HG03064 (cell line): ENCODE measurements at regions not wholly inside any gene's neighbourhood (a gene's known extent, or its start where the extent isn't known, plus 50 kb on each side); places are given as distances from the start of the nearest gene placed in this dataset.
"Not testable (repeated sequence)": the region's sequence is repeated elsewhere in the genome, so short reads cannot be mapped to it uniquely, and the experiment has no call there.

Experiments
- ATAC-seq: cut with Tn5 transposase; IDR thresholded peaks from one replicate; pipeline ENCODE4 v1.9.1; 2021; ENCODE audit warnings: low read depth; ENCODE audit not compliant: unreplicated experiment

DNA sequence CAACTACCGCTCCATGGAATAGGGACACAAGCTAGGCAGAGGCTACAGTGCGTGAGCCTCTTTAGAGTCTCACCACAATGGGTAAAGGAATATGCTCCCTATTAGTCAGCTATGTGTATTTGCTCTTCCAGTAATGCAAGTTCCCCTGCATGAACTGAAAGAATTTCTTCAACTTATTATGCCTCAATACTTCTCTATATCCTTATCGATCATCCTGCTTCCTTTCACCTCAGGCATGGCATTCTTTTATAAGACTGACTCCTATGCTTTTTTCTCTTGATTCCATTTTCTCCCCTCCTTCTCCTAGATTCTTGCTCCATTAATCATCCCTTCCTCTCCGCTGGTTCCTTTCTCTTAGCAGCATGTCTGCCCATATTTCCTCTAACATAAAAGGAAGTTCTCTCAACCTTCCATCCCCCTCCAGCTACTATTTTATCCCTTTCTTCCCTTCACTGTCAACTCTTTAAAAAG, 94.5 kb upstream of the CPM start:
- ATAC-seq, result no peak

DNA sequence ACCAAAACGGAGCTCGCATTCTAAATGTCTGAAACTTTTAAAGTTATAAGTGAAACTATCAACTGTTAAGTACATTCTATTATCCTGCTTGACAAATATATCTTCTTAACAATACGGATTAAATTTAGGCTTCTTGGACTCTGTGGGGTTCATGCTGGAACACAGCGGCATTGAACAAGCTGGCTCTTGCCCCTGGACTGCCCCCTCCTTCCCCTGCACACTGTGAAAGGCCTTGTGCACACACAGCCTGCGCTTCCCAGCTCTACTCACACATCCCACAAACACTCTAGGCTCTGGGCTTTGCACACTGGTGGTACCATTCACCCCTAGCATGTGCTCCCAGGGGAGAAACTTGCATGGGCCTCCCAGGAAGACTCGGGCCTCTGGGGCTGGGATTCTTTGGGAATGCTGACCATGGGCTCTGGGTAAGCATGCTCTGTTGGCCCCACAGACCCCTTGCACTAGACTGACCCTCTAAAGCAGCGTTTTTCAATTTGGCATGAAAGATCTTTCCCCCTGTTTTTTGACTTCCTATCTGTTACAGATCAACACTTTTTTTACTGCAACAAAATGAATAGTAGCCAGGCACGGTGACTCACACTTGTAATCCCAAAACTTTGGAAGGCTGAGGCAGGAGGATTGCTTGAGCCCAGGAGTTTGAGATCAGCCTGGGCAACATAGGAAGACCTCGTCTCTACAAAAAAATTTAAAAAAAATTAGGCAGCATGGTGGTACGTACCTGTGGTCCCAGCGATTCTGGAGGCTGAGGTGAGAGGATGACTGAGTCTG, 96.2 kb upstream of the CPM start:
- no peak for ATAC-seq

DNA sequence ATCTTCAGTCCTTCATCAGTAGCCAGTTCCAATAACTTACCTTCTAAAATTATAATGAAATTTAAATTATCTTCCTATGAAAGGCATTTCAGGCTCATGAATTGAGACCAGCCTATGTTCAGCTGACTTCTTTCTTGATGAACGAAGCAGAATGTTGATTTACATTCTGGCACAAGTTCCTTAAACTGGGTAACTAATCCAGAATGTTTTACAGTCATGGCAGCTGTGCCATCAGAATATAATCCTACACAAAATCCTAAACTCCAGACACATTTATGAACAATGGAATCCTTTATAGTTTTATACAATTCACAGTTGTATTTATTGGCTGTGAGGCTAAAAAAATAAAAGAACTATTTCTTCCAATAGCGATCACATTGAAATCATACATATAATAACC, 97.3 kb upstream of the CPM start:
- ATAC-seq, result no peak

GRCh38 chr12:69036533-69036932, 103.6 kb upstream of the CPM start:
- ATAC-seq, result no peak

DNA sequence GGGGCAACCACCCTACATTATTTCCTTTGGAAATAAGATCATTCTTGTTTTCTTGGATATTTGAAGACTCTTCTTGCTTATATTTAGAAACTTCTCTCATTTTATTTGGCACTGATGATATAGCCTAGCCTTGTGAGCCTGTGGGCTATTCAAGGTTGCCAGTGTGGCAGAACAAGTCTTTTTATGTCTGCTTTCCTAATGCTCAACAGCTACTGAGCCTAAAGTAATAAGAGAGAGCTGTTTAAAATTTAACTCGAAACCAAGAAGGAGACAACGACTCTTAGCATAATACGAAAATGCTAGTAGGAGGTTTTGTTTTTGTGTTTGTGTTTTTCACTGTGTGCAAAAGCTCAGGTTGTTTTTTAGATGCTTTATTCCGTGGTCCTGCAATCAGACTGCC, 104.0 kb upstream of the CPM start:
- ATAC-seq, result no peak

- no peak for ATAC-seq
These were observed 106.9 kb upstream of the CPM start for GRCh38 chr12:69039911-69040310.

- no peak for ATAC-seq
These were observed 109.6 kb upstream of the CPM start for GRCh38 chr12:69042557-69042956.

DNA sequence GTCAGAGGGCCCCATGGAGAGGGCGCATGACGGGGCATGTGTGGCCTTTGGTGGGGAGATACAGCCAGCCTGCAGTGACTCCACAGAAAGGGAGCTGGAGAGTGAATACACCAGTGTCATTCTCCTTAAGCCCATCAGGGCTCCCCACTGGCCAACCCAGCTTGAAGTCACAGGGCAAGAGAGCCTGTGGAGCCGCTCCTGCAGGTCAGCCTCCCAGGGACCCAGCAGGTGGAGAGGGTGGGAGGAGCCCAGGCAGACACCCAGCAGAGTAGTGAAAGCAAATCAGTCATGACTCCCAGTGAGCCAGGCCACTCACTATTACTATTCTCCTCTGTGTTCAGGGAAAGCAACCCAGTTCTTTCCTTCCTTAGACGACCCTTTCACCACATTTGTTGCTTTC, 110.0 kb upstream of the CPM start:
- ATAC-seq, result no peak

DNA sequence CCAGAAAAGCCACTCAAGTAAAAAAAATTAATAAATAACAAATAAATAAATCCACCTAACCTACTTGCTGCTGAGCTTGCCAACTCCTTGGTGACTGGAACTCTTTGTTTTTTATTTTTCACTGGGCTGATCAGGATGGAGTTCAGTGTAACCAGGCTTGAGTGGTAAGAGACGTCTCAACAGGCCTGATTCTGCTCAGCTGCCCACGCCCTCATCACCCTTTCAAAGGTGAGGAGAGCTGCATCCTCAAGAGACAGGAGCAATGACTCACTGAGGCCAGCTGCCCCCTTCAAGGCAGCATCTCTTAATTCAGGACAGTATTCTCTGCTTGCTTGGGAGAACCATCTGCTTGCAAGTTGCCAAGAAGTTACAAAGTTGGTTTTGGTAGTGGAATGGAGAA, 111.9 kb upstream of the CPM start:
- ATAC-seq, result no peak

DNA sequence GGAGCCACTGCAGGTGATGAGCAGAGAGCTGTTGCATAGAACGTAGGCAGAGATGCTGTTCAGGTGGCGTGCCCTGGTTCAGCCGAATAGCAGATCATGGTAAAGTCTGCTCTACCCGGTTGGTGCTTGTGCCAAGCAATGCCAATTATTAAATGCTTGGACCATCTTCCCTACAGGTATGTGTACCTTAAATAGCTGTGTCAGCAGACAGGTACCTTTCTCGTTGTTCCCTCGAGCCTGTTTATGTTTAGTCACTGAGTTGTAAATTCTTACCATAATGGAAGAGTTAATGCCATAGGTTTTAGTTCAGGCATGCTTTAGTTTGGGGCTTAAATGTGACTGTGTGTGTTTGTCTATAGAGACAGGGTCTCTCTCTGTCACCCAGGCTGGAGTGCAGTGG, 112.5 kb upstream of the CPM start:
- no peak for ATAC-seq

GRCh38 chr12:69046363-69046762, 113.4 kb upstream of the CPM start:
- no peak for ATAC-seq

DNA sequence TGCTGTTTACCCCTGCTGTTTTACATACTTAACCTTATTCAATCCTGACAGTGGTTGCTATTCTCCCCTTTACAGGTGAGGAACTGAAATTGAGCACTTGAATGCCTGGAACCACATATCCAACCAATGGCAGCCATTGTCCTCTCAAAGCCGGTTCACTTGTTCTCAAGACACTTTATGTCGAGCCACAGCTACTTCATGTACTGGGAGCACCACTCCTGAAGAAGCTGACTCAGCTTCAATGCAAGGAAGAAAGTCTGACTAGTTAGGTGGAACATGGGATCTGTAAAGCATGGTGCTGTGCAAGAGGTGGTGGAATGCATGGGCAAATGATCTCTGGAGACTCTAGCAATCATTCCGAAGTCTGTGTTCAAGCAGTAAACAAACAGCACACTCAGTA, 113.9 kb upstream of the CPM start:
- ATAC-seq, result no peak

DNA sequence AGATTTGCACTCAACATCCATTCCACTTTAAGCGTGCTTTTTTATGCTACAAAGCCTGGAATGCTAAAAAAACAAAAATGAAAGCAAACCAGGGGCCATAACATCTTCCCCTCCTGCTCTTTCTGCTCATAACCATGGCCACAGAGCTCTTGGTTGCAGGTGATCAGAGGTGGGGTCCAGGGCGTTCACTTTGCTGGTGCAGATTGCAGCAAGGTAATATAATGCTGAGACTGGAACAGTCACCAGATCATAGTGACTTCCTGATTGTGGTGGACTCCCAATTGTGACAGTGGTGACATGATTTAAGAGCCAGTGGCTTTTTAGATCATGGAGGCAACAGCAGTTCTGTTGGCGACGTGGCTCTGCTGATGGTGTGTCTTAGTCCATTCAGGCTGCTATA, 115.0 kb upstream of the CPM start:
- no peak for ATAC-seq

GRCh38 chr12:69049855-69050254, 116.9 kb upstream of the CPM start:
- not testable (repeated sequence) for ATAC-seq

DNA sequence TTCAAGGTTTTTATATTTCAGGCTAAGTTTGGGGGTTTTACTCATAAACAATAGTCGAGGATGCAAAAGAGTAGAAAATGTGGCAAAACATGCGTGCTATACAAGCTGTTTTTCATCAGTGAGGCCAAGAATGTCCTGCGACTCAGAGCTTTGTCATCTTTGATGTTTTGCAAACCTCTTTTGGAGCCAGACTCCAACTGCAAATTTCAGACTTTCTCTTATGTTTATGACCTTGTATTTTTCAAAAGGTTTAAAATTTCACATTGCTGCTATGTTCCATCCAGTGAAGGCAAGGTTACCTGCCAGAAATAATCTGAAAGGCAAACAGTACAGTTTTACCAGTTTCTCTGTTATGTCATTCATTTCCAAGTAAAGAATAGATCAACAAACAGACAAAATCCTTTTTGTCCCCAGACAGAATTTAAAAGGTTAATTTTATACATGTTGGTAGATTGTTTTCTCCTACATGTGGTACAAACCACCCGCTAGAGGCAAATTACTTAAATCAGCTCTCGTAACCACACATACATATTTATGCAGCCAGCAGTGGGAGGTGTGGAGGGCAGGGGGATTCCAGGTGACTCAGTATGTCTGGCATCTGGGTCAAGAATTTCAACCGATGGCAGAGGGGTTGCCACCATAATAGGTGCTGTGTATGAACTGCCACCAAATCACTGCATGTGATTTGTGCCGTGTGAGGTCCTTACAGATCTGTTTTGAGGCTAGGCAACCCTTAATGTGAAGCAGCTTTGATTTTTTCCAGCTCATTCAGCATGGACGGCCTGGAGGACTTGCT, 119.8 kb upstream of the CPM start:
- no peak for ATAC-seq

DNA sequence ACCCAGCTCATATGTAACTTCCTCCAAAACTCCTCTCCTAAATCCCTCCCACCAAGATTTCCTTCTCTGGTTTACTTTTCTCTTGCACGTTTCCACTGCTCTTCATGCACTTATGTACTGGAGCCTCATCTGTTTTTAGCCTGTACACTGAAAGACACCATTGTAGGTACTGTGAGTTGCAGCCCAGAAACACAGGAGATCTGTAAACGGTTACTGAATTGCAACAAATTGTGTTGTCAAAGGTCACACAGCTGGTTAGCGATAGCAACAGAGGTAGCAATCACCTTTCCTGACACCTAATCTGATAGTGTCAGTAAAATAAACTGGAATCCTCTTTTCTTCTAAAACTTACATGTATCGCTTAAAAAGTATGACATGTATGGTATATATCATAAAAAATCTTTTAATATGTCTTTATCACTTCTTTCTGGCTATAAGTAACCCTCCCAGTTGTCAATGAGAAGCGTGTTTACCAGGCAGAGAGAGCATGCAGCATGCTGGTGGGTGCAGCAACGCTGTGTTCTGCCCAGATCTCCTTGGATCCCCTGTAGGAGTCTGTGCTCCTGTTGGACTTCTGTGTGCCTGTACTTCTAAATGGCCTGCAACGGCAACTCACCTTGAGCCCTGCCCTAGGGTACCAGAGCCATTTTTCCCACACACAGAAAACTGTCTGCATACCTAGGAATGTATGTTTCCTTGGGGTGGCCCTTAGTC, 121.5 kb upstream of the CPM start:
- no peak for ATAC-seq

GRCh38 chr12:69055280-69055679, 122.3 kb upstream of the CPM start:
- no peak for ATAC-seq

DNA sequence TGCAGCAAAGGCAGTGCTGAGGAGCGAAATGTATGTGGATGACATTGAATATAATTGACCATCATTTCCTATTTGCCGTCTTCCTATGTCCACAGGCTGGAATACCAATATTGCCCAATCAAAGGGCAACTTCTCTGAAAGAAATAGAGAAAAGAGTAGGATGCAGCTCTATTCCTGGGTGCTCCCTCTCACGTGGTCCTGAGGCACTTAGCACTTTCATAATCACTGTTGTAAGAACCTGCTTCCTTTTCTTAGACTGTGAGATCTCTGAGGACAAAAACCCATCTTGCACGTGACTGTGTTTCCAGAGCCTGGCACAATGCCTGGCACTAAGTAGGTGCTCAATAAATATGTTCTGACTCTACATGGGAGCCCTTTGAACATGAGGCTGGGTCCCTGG, 122.7 kb upstream of the CPM start:
- no peak for ATAC-seq

DNA sequence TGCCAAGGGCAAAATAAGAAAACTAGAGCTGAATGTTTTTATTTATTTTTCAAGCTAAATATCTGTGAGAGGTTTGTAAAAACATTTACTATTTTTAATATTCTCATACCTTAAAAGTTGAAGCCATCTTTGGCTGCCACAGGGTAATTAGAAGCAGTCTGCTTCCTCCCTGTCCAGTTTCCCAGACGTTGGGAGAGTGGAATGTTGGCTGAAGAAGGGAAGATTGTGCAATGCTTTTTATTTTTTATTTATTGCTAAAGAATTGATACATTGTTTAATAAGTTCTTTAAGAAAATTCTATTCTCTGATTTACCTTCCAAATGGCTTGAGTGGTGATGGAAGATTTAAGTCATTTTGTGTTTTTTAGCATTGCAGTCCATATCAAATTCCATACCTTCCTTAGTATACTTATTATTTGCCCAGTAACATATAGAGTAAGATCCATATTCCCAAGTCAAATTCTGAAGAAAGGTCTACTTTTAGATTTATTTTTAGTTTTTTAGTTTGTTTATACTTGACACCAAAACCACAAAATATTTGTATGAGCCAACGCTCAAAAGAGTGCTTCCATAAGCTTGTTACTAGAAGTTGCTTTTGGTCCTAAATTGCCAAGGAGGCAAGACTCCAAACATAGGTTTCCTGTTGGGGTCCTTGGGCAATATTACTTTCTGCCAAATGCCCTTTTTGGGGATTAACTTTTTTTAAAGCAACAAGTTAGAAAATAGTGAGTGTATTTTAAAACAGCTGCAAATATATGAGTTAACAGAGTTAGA, 124.0 kb upstream of the CPM start:
- no peak for ATAC-seq

DNA sequence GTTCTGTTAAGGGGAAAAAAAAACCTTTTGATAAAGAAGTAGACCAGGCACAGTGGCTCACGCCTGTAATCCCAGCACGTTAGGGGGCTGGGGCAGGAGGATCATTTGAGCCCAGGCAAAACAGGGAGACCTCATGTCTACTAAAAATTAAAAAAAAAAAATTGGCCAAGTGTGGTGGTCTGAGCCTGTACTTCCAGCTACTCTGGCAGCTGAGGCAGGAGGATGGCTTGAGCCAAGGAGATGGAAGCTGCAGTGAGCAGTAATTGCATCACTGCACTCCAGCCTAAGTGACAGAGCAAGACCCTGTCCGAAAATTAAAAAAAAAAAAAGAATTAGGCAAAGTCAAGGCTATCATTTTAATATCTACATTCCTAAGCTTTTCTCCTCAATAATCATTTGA, 124.8 kb upstream of the CPM start:
- no peak for ATAC-seq
